IMR-90 (cell line): ENCODE measurements at regions not wholly inside any gene's neighbourhood (a gene's known extent, or its start where the extent isn't known, plus 50 kb on each side); places are given as distances from the start of the nearest gene placed in this dataset.

Experiments
- ATAC-seq: fragments of 200-7000 bp; cut with Tn5 transposase; 2 replicates; pipeline ENCODE4 v1.9.1; 2020; ENCODE audit warnings: low read depth, mild to moderate bottlenecking, moderate library complexity
- BruUV-seq: library from RNA; stranded (reverse); fragments of 400-500 nt; replicated peaks from 2 replicates; lab custom pipeline; 2021; lab: Mats Ljungman, UMichigan
- CTCF ChIA-PET: fragments of 300-600 bp; formaldehyde crosslinking; extraction: SDS; loops from one replicate; lab custom pipeline; 2021; ENCODE audit warnings: antibody characterized with exemption; lab: Yijun Ruan, JAX
- POLR2A ChIA-PET: fragments of 300-600 bp; sonication (Branson Sonifier 250); formaldehyde crosslinking; loops from one replicate; lab custom pipeline; 2022; ENCODE audit warnings: antibody characterized with exemption; ENCODE audit not compliant: unreplicated experiment; lab: Charles Lee
- DNase-seq: peaks from one replicate; pipeline ENCODE4 v3.0.0; 2013
- H2AFZ ChIP-seq: replicated peaks from 2 replicates; pipeline ENCODE3; 2013; ENCODE audit warnings: low read length, mild to moderate bottlenecking; ENCODE audit not compliant: poor library complexity
- H2AK5ac ChIP-seq: 2 replicates; pipeline ENCODE4 v1.6.1; 2013; ENCODE audit warnings: low read depth, low read length, inconsistent platforms
- H2AK9ac ChIP-seq: replicated peaks from 2 replicates; pipeline ENCODE3; 2013; ENCODE audit warnings: mild to moderate bottlenecking, low read depth, low read length, moderate library complexity; ENCODE audit not compliant: poor library complexity
- H2BK120ac ChIP-seq: 2 replicates; pipeline ENCODE4 v1.6.1; 2013; ENCODE audit warnings: low read depth, low read length, inconsistent platforms
- H2BK15ac ChIP-seq: 3 replicates; pipeline ENCODE4 v1.6.1; 2013; ENCODE audit warnings: low read depth, low read length, inconsistent platforms
- H2BK20ac ChIP-seq: 2 replicates; pipeline ENCODE4 v1.6.1; 2013; ENCODE audit warnings: low read depth, mild to moderate bottlenecking, inconsistent platforms, low read length, moderate library complexity
- H2BK5ac ChIP-seq: 2 replicates; pipeline ENCODE4 v1.6.1; 2013; ENCODE audit warnings: mild to moderate bottlenecking, low read depth, low read length, inconsistent platforms; ENCODE audit not compliant: poor library complexity, severe bottlenecking
- H3K14ac ChIP-seq: replicated peaks from 2 replicates; pipeline ENCODE4 v1.6.1; 2013; ENCODE audit warnings: low read depth, low read length, inconsistent platforms
- H3K18ac ChIP-seq: 2 replicates; pipeline ENCODE4 v1.6.1; 2013; ENCODE audit warnings: low read depth, low read length, control low read depth
- H3K23ac ChIP-seq: 2 replicates; pipeline ENCODE4 v1.6.1; 2013; ENCODE audit warnings: low read depth, low read length, inconsistent platforms
- H3K27ac ChIP-seq: 2 replicates; pipeline ENCODE4 v1.5.1; 2013; ENCODE audit warnings: mild to moderate bottlenecking, control low read depth, low read length; ENCODE audit not compliant: insufficient read depth
- H3K27me3 ChIP-seq: 2 replicates; pipeline ENCODE4 v1.6.1; 2013; ENCODE audit warnings: low read length; ENCODE audit not compliant: control insufficient read depth, insufficient read depth
- H3K36me3 ChIP-seq: 2 replicates; pipeline ENCODE4 v1.6.1; 2013; ENCODE audit warnings: low read length, mixed read lengths; ENCODE audit not compliant: control insufficient read depth, insufficient read depth
- H3K4ac ChIP-seq: 2 replicates; pipeline ENCODE4 v1.6.1; 2013; ENCODE audit warnings: low read depth, low read length, inconsistent platforms
- H3K4me1 ChIP-seq: 2 replicates; pipeline ENCODE4 v1.6.1; 2013; ENCODE audit warnings: low read length, mixed read lengths; ENCODE audit not compliant: control insufficient read depth, insufficient read depth
- H3K4me2 ChIP-seq: 2 replicates; pipeline ENCODE4 v1.6.1; 2013; ENCODE audit warnings: low read depth, mild to moderate bottlenecking, control low read depth, low read length, moderate library complexity
- H3K4me3 ChIP-seq: 2 replicates; pipeline ENCODE4 v1.5.1; 2013; ENCODE audit warnings: low read depth, mild to moderate bottlenecking, control low read depth, low read length, moderate library complexity; ENCODE audit not compliant: insufficient read depth
- H3K56ac ChIP-seq: 2 replicates; pipeline ENCODE4 v1.6.1; 2013; ENCODE audit warnings: low read length, inconsistent platforms; ENCODE audit not compliant: insufficient read depth; ENCODE audit errors: extremely low read depth
- H3K79me1 ChIP-seq, 2 experiments: 2 replicates each; pipeline ENCODE4 v1.6.1; 2013; ENCODE audit warnings: low read length in 2 of 2, inconsistent platforms in 1 of 2, low read depth in 1 of 2
- H3K9ac ChIP-seq: 2 replicates; pipeline ENCODE4 v1.6.1; 2013; ENCODE audit warnings: low read depth, low read length, control low read depth
- H3K9me1 ChIP-seq: 2 replicates; pipeline ENCODE4 v1.6.1; 2013; ENCODE audit warnings: low read length, inconsistent platforms; ENCODE audit not compliant: insufficient read depth
- H3K9me3 ChIP-seq: 2 replicates; pipeline ENCODE4 v1.6.1; 2013; ENCODE audit warnings: low read length; ENCODE audit not compliant: control insufficient read depth, insufficient read depth
- H4K20me1 ChIP-seq: 2 replicates; pipeline ENCODE4 v1.6.1; 2013; ENCODE audit warnings: low read length, inconsistent platforms; ENCODE audit not compliant: insufficient read depth
- H4K5ac ChIP-seq: 2 replicates; pipeline ENCODE4 v1.6.1; 2013; ENCODE audit warnings: mild to moderate bottlenecking, low read depth, low read length, control low read depth
- H4K8ac ChIP-seq, 2 experiments: 2 replicates each; pipeline ENCODE4 v1.6.1; 2013; ENCODE audit warnings: low read depth in 2 of 2, low read length in 2 of 2, control low read depth in 1 of 2, inconsistent platforms in 1 of 2
- H4K91ac ChIP-seq: 2 replicates; pipeline ENCODE4 v1.6.1; 2013; ENCODE audit warnings: low read depth, low read length, inconsistent platforms; ENCODE audit not compliant: insufficient read depth
- CEBPB ChIP-seq: IDR thresholded peaks from 2 replicates; pipeline ENCODE4 v1.6.1; 2012; ENCODE audit warnings: low read depth, low read length, improper control_type of control experiment
- CHD1 ChIP-seq: IDR thresholded peaks from 2 replicates; pipeline ENCODE4 v1.6.1; 2012; ENCODE audit warnings: low read depth, low read length, improper control_type of control experiment
- FOS ChIP-seq: fragments of 150-350 bp; IDR thresholded peaks from 2 replicates; pipeline ENCODE4 v1.6.1; 2016; ENCODE audit warnings: low read depth, low read length
- MAFK ChIP-seq: IDR thresholded peaks from 2 replicates; pipeline ENCODE4 v1.6.1; 2012; ENCODE audit warnings: low read depth, low read length, improper control_type of control experiment
- MAZ ChIP-seq: IDR thresholded peaks from 2 replicates; pipeline ENCODE4 v1.6.1; 2012; ENCODE audit warnings: low read depth, mild to moderate bottlenecking, low read length, improper control_type of control experiment, moderate library complexity, borderline replicate concordance
- RAD21 ChIP-seq: IDR thresholded peaks from 2 replicates; pipeline ENCODE4 v1.6.1; 2012; ENCODE audit warnings: low read length, improper control_type of control experiment
- SMC3 ChIP-seq: fragments of 150-350 bp; IDR thresholded peaks from 2 replicates; pipeline ENCODE4 v1.6.1; 2016; ENCODE audit warnings: low read depth, mild to moderate bottlenecking, antibody characterized with exemption, low read length, moderate library complexity
- WGBS, 2 experiments: methylation state at CpG; one replicate each; pipeline versions ENCODE4 v1.1.5 to v1.1.7; 2013; ENCODE audit warnings: missing lambda C conversion rate in 2 of 2; ENCODE audit not compliant: insufficient read length in 1 of 2; ENCODE audit errors: extremely low coverage in 2 of 2; 5-methylcytosine and 5-hydroxymethylcytosine counted together
- dilution Hi-C: fragments of 300-500 bp; cut with HindIII; formaldehyde crosslinking; loops from one replicate; pipeline ENCODE4 v1.14.3; 2018; ENCODE audit warnings: low sequenced_read_pairs; ENCODE audit not compliant: unreplicated experiment
- in situ Hi-C: fragments of 300-500 bp; cut with MboI; formaldehyde crosslinking; loops from 3 replicates; pipeline ENCODE4 v1.14.3; 2019; ENCODE audit warnings: low sequenced_read_pairs, inconsistent platforms, mixed read lengths
- intact Hi-C: fragments of 100-400 bp; cut with micrococcal nuclease; formaldehyde crosslinking; loops from 2 replicates; pipeline ENCODE4 v1.10.0; 2022
- TF ChIP-seq, protein P1 (sequence below): conservative IDR thresholded peaks from 2 replicates; pipeline ENCODE4 v1.5.1; 2012; ENCODE audit warnings: mild to moderate bottlenecking, low read depth, low read length, improper control_type of control experiment
- TF ChIP-seq, protein P2 (sequence below): fragments of 150-350 bp; IDR thresholded peaks from 2 replicates; pipeline ENCODE4 v1.6.1; 2016; ENCODE audit warnings: low read depth, mild to moderate bottlenecking, low read length, moderate library complexity, borderline replicate concordance

DNA sequence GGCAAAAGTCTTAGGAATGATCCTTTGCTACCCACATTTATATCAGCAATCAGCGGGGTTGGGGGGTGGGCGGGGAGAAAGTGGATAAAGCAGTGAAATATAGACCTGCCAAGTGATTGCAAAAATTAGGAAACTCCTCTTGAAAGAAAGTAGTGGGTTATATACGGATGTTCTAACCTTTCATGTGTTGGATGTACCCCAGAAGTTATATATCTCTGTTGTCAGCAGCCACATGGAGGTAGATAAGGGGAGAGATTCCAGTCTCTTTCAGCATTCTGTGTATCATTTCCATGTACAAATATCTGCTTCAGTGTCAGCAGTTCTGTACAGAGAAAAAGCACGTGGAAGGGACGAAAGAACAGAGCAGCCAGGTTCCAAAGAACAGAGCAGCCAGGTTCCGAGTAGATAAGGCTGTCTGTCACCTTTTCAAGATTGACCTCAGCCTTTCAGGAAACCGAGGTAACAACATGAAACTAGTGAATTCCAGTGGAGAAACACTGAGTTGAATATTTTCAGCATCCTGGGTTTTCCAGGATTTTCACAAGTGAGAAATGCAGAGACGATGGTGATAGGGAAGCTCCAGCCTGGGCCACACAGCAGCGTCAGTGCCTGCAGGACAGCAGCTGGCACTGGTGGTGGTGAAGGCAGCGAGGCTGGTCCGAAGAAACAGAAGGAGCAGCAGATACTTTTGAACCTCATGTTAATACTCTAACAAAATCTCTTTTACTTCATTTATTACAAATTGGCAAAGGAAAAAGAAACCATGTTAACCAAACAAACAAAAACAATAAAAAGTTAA lies 212.3 kb downstream of the C7orf25 start:
- ChIA-PET CTCF (no interaction called here), POLR2A (no interaction called here)
- in situ Hi-C loops (no loop called here), dilution Hi-C loops (no loop called here), intact Hi-C loops (no loop called here)
- TF ChIP-seq, protein P1, sequence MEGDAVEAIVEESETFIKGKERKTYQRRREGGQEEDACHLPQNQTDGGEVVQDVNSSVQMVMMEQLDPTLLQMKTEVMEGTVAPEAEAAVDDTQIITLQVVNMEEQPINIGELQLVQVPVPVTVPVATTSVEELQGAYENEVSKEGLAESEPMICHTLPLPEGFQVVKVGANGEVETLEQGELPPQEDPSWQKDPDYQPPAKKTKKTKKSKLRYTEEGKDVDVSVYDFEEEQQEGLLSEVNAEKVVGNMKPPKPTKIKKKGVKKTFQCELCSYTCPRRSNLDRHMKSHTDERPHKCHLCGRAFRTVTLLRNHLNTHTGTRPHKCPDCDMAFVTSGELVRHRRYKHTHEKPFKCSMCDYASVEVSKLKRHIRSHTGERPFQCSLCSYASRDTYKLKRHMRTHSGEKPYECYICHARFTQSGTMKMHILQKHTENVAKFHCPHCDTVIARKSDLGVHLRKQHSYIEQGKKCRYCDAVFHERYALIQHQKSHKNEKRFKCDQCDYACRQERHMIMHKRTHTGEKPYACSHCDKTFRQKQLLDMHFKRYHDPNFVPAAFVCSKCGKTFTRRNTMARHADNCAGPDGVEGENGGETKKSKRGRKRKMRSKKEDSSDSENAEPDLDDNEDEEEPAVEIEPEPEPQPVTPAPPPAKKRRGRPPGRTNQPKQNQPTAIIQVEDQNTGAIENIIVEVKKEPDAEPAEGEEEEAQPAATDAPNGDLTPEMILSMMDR: no peak
- TF ChIP-seq, protein P2, sequence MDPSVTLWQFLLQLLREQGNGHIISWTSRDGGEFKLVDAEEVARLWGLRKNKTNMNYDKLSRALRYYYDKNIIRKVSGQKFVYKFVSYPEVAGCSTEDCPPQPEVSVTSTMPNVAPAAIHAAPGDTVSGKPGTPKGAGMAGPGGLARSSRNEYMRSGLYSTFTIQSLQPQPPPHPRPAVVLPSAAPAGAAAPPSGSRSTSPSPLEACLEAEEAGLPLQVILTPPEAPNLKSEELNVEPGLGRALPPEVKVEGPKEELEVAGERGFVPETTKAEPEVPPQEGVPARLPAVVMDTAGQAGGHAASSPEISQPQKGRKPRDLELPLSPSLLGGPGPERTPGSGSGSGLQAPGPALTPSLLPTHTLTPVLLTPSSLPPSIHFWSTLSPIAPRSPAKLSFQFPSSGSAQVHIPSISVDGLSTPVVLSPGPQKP: no peak
- TF ChIP-seq MAZ (no peak), FOS (no peak), CHD1 (no peak), MAFK (no peak), SMC3 (no peak), CEBPB (no peak), RAD21 (no peak)
- no peak overlapping the region for H3K4ac ChIP-seq
- no TSS peak for BruUV-seq
- no peaks in the 10 kb centered on the region for H3K79me1 ChIP-seq
- no peak overlapping the region for H4K91ac ChIP-seq
- H3K9ac ChIP-seq: no peak overlapping the region; the same call in 1 of the 2 replicates
- no peak overlapping the region for H2AFZ ChIP-seq
- H3K4me1 ChIP-seq: peaks cover 3% of the 10 kb centered on the region; the same call in 1 of the 2 replicates
- H2BK120ac ChIP-seq: no peak overlapping the region
- no peak overlapping the region for H2BK15ac ChIP-seq
- peak overlapping the region; percentile 64; the same call in 1 of the 2 replicates for H3K27ac ChIP-seq
- 0% methylated on average over 1 of the region's 11 CpGs; no CpG with 5 or more reads in 1 of the 2 experiments for WGBS, 2 experiments
- H3K4me3 ChIP-seq: no peak overlapping the region
- H3K9me3 ChIP-seq: no peaks in the 10 kb centered on the region
- H3K23ac ChIP-seq: no peak overlapping the region
- H3K27me3 ChIP-seq: peaks cover 2% of the 10 kb centered on the region
- no peak overlapping the region for H3K56ac ChIP-seq
- H4K20me1 ChIP-seq: no peaks in the 10 kb centered on the region
- H3K14ac ChIP-seq: no peak overlapping the region
- H2AK9ac ChIP-seq: no peak overlapping the region
- H4K5ac ChIP-seq: no peak overlapping the region; the same call in 1 of the 2 replicates
- no peaks in the 10 kb centered on the region for H3K36me3 ChIP-seq
- H3K4me2 ChIP-seq: peak overlapping the region; percentile 59; the same call in 1 of the 2 replicates
- no peak for DNase-seq
- H3K18ac ChIP-seq: peak overlapping the region; percentile 59; the same call in 1 of the 2 replicates
- ATAC-seq: no peak
- H3K9me1 ChIP-seq: no peaks in the 10 kb centered on the region
- no peak overlapping the region for H2AK5ac ChIP-seq
- no peak overlapping the region for H2BK5ac ChIP-seq
- H4K8ac ChIP-seq: no peak overlapping the region
- no peak overlapping the region for H2BK20ac ChIP-seq
